ENCODE measurements at regions not wholly inside any gene's neighbourhood (a gene's known extent, or its start where the extent isn't known, plus 50 kb on each side); places are given as distances from the start of the nearest gene placed in this dataset.

GRCh38 chr5:68673106-68673822, 420.6 kb upstream of the SLC30A5 start:
- Histone ChIP-seq H3K9me2 (no peaks in the 10 kb centered on the region), H3K27me3 (ENCODE audit: insufficient read depth) (no peaks in the 10 kb centered on the region), H4K20me1 (ENCODE audit: insufficient read depth) (no peaks in the 10 kb centered on the region), H3K9ac (no peak overlapping the region), H3K27ac (ENCODE audit: low read depth in 2 of 2, low read length in 1 of 2) (no peak overlapping the region; a peak in 1 of 4 replicates), H3F3A (replicated peaks; ENCODE audit: insufficient read depth) (no peaks in the 10 kb centered on the region), H3K9me3 (no peaks in the 10 kb centered on the region), H3K4me2 (no peak overlapping the region), H3K36me3 (replicated peaks in 1 of 2; ENCODE audit: control insufficient read depth in 1 of 2, insufficient read depth in 2 of 2, low read length in 1 of 2) (no peaks in the 10 kb centered on the region), H3K4me3 (ENCODE audit: low read depth in 2 of 2, low read length in 1 of 2) (no peak overlapping the region), H3K4me1 (ENCODE audit: control insufficient read depth in 1 of 2, insufficient read depth in 2 of 2, low read depth in 1 of 2, low read length in 1 of 2) (peaks cover 0 to 8% of the 10 kb centered on the region in 2 experiments; a peak in 2 of 4 replicates), H2AFZ (ENCODE audit: low read depth) (no peak overlapping the region), H3K79me2 (ENCODE audit: insufficient read depth) (no peaks in the 10 kb centered on the region)
- CTCF ChIA-PET, result interaction anchor here (0.9 to 1.5 kb wide), 2 partner anchors 9 to 12 kb away, joined by 4 to 5 read pairs; no protein-coding TSS in a partner anchor
- 68% methylated on average over 8 of the region's 8 CpGs for WGBS (ENCODE audit: low lambda C conversion rate)
- POLR2A ChIA-PET, result no interaction called here
- no peak for DNase-seq
- TF ChIP-seq, protein P1, sequence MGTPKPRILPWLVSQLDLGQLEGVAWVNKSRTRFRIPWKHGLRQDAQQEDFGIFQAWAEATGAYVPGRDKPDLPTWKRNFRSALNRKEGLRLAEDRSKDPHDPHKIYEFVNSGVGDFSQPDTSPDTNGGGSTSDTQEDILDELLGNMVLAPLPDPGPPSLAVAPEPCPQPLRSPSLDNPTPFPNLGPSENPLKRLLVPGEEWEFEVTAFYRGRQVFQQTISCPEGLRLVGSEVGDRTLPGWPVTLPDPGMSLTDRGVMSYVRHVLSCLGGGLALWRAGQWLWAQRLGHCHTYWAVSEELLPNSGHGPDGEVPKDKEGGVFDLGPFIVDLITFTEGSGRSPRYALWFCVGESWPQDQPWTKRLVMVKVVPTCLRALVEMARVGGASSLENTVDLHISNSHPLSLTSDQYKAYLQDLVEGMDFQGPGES (IDR thresholded peaks at IDR 0.05; ENCODE audit: low read depth, low read length), result no peak
- TF ChIP-seq GATA2 (CRISPR knock-in tag; IDR thresholded peaks at IDR 0.05), result peak; percentile 47

DNA sequence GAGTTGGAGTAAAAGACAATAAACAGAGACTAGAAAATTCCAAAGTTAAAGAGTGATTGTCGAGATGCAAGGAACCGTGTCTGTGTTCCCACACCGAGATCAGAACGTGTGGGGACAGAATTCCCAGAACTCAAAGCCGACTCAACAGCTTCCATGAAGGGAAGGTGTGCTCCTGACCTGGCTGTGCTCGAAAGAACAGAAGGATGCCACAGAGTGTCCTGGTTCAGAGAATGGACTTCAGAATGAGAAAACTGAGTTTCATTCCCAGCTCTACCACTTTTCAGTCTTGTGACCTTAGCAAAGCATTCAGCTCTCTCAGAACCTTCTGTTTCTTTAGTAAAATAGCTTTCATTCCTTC, 420.0 kb upstream of the SLC30A5 start:
- H3K9ac ChIP-seq, result no peak overlapping the region
- H3K4me2 ChIP-seq, result no peak overlapping the region
- no peaks in the 10 kb centered on the region for H4K20me1 ChIP-seq (ENCODE audit: insufficient read depth)
- no peaks in the 10 kb centered on the region for H3K9me3 ChIP-seq
- no peak overlapping the region for H3K4me3 ChIP-seq (ENCODE audit: low read depth in 2 of 2, low read length in 1 of 2)
- H2AFZ ChIP-seq (ENCODE audit: low read depth), result no peak overlapping the region
- 65% methylated on average over 6 of the region's 6 CpGs for WGBS (ENCODE audit: low lambda C conversion rate)
- ChIA-PET CTCF (interaction anchor here (0.9 to 1.5 kb wide), 2 partner anchors 8 to 13 kb away, joined by 4 to 5 read pairs; no protein-coding TSS in a partner anchor), POLR2A (no interaction called here)
- no peak for DNase-seq
- H3F3A ChIP-seq (replicated peaks; ENCODE audit: insufficient read depth), result no peaks in the 10 kb centered on the region
- no peak overlapping the region for H3K27ac ChIP-seq (ENCODE audit: low read depth in 2 of 2, low read length in 1 of 2)
- H3K36me3 ChIP-seq (replicated peaks in 1 of 2; ENCODE audit: control insufficient read depth in 1 of 2, insufficient read depth in 2 of 2, low read length in 1 of 2), result no peaks in the 10 kb centered on the region
- no peaks in the 10 kb centered on the region for H3K9me2 ChIP-seq
- no peaks in the 10 kb centered on the region for H3K27me3 ChIP-seq (ENCODE audit: insufficient read depth)
- H3K79me2 ChIP-seq (ENCODE audit: insufficient read depth), result no peaks in the 10 kb centered on the region
- TF ChIP-seq REST (IDR thresholded peaks at IDR 0.05; ENCODE audit: low read depth, low read length) (no peak), FOSL2 (IDR thresholded peaks at IDR 0.05; ENCODE audit: borderline replicate concordance, low read depth) (no peak), ELF1 (IDR thresholded peaks at IDR 0.05) (no peak), NRF1 (IDR thresholded peaks at IDR 0.05; ENCODE audit: low read depth, low read length) (no peak), RCOR1 (IDR thresholded peaks at IDR 0.05; ENCODE audit: low read length) (no peak)
- peaks cover 0 to 8% of the 10 kb centered on the region in 2 experiments; a peak in 2 of 4 replicates for H3K4me1 ChIP-seq (ENCODE audit: control insufficient read depth in 1 of 2, insufficient read depth in 2 of 2, low read depth in 1 of 2, low read length in 1 of 2)
